Hepatocyte (in vitro differentiated cells): ENCODE measurements at regions not wholly inside any gene's neighbourhood (a gene's known extent, or its start where the extent isn't known, plus 50 kb on each side); places are given as distances from the start of the nearest gene placed in this dataset.

ENCODE experiments used
- DNase-seq: peaks from one replicate; pipeline ENCODE4 v3.0.0-alpha.2; 2016; ENCODE audit warnings: low spot score
- H2AFZ ChIP-seq: fragments of 200-600 bp; sonication (generic); 2 replicates; pipeline ENCODE4 v1.6.0; 2016; ENCODE audit warnings: antibody characterized with exemption, mild to moderate bottlenecking
- H3K27ac ChIP-seq: fragments of 200-600 bp; sonication (generic); 2 replicates; pipeline ENCODE4 v1.5.1; 2016; ENCODE audit warnings: mild to moderate bottlenecking
- H3K27me3 ChIP-seq: fragments of 200-600 bp; sonication (generic); 2 replicates; pipeline ENCODE4 v1.6.1; 2016
- H3K36me3 ChIP-seq: fragments of 200-600 bp; sonication (generic); replicated peaks from 2 replicates; pipeline ENCODE4 v1.5.1; 2016; ENCODE audit warnings: low read depth; ENCODE audit not compliant: insufficient read depth
- H3K4me1 ChIP-seq: fragments of 200-600 bp; sonication (generic); 2 replicates; pipeline ENCODE4 v1.5.1; 2016; ENCODE audit warnings: mild to moderate bottlenecking, moderate library complexity; ENCODE audit not compliant: insufficient read depth
- H3K4me2 ChIP-seq: fragments of 200-600 bp; sonication (generic); 2 replicates; pipeline ENCODE4 v1.6.0; 2016
- H3K4me3 ChIP-seq: fragments of 200-600 bp; sonication (generic); 2 replicates; pipeline ENCODE4 v1.5.1; 2016; ENCODE audit warnings: mild to moderate bottlenecking
- H3K79me2 ChIP-seq: fragments of 200-600 bp; sonication (generic); 2 replicates; pipeline ENCODE4 v1.6.0; 2017; ENCODE audit warnings: mild to moderate bottlenecking
- H3K9me2 ChIP-seq: fragments of 200-600 bp; sonication (generic); replicated peaks from 2 replicates; pipeline ENCODE4 v1.6.0; 2017; ENCODE audit warnings: mild to moderate bottlenecking; ENCODE audit not compliant: insufficient read depth
- H3K9me3 ChIP-seq: fragments of 200-600 bp; sonication (generic); 2 replicates; pipeline ENCODE4 v1.5.1; 2016; ENCODE audit warnings: low read depth, mild to moderate bottlenecking
- H4K20me1 ChIP-seq: fragments of 200-600 bp; sonication (generic); 2 replicates; pipeline ENCODE4 v1.6.0; 2016; ENCODE audit warnings: mild to moderate bottlenecking; ENCODE audit not compliant: insufficient read depth, poor library complexity, severe bottlenecking
- EZH2 ChIP-seq: fragments of 200-600 bp; sonication (generic); IDR thresholded peaks from 2 replicates; pipeline ENCODE4 v1.6.1; 2016; ENCODE audit warnings: antibody characterized with exemption, mild to moderate bottlenecking, borderline replicate concordance
- EZH2phosphoT487 ChIP-seq: fragments of 200-600 bp; sonication (generic); IDR thresholded peaks from one replicate; pipeline ENCODE4 v1.6.1; 2018; ENCODE audit warnings: antibody characterized with exemption, mild to moderate bottlenecking, low read depth, moderate library complexity; ENCODE audit not compliant: unreplicated experiment, severe bottlenecking
- WGBS: methylation state at CpG from one replicate; pipeline ENCODE4 v1.1.6; 2016; ENCODE audit warnings: low lambda C conversion rate; ENCODE audit errors: missing lambda C conversion rate; 5-methylcytosine and 5-hydroxymethylcytosine counted together
- TF ChIP-seq, protein P1 (sequence below): fragments of 200-600 bp; sonication (generic); IDR thresholded peaks from 2 replicates; pipeline ENCODE4 v1.5.1; 2016; ENCODE audit warnings: antibody characterized with exemption, mild to moderate bottlenecking; ENCODE audit not compliant: poor library complexity

DNA sequence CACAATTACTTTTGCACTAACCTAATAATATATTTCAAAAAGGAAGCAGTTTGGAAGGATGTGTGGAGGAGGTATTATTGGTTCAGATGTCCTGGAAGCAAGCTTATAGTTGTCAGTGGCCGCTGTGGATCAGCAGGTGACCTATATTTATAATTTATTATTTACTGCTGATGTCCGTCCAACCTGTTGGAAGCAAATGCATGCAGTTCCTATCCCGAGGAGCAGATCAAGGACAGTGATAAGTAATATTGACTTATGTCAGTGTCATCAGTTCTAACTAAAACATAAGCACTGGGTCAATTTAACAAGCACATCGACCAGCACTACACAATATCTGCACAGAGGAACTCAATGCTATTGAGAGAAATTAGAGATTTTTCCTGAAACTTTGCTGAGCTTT, 270.1 kb downstream of the BRINP2 start:
- no peaks in the 10 kb centered on the region for H3K36me3 ChIP-seq
- H3K4me2 ChIP-seq, result no peak overlapping the region
- H3K79me2 ChIP-seq, result no peaks in the 10 kb centered on the region
- no peaks in the 10 kb centered on the region for H4K20me1 ChIP-seq
- 76% methylated on average over 4 of the region's 4 CpGs for WGBS
- no peaks in the 10 kb centered on the region for H3K27me3 ChIP-seq
- no peaks in the 10 kb centered on the region for H3K9me2 ChIP-seq
- H3K4me1 ChIP-seq, result no peaks in the 10 kb centered on the region
- TF ChIP-seq EZH2, result no peak
- no peaks in the 10 kb centered on the region for H3K9me3 ChIP-seq
- H3K27ac ChIP-seq, result no peak overlapping the region
- no peak for DNase-seq
- H3K4me3 ChIP-seq, result no peak overlapping the region
- H2AFZ ChIP-seq, result no peak overlapping the region

DNA sequence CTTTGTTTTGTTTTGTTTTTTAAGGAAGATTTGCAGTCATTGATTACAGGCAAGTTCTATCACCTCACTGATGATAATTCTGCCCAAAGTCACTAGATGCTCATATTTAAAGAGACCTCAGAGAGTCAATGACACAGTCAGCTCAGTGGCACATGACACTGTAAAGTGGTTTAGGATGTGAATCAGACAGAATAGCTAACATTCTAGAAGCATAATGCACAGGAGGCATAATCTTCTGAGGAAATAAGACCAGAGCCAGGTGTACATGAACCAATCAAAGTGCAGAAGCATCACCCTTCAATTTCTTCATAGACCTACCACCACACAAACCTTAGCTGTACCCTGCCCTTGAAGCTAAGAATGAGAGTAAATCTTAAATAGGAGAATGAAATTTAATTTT, 268.5 kb downstream of the BRINP2 start:
- Histone ChIP-seq H4K20me1 (no peaks in the 10 kb centered on the region), H3K9me3 (no peaks in the 10 kb centered on the region), H3K4me2 (no peak overlapping the region), H3K36me3 (no peaks in the 10 kb centered on the region), H2AFZ (no peak overlapping the region), H3K4me1 (no peaks in the 10 kb centered on the region), H3K9me2 (no peaks in the 10 kb centered on the region), H3K27me3 (no peaks in the 10 kb centered on the region), H3K27ac (no peak overlapping the region), H3K4me3 (no peak overlapping the region), H3K79me2 (no peaks in the 10 kb centered on the region)
- TF ChIP-seq EZH2phosphoT487 (no peak), EZH2 (no peak)
- TF ChIP-seq, protein P1, sequence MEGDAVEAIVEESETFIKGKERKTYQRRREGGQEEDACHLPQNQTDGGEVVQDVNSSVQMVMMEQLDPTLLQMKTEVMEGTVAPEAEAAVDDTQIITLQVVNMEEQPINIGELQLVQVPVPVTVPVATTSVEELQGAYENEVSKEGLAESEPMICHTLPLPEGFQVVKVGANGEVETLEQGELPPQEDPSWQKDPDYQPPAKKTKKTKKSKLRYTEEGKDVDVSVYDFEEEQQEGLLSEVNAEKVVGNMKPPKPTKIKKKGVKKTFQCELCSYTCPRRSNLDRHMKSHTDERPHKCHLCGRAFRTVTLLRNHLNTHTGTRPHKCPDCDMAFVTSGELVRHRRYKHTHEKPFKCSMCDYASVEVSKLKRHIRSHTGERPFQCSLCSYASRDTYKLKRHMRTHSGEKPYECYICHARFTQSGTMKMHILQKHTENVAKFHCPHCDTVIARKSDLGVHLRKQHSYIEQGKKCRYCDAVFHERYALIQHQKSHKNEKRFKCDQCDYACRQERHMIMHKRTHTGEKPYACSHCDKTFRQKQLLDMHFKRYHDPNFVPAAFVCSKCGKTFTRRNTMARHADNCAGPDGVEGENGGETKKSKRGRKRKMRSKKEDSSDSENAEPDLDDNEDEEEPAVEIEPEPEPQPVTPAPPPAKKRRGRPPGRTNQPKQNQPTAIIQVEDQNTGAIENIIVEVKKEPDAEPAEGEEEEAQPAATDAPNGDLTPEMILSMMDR, result no peak
- DNase-seq, result no peak

DNA sequence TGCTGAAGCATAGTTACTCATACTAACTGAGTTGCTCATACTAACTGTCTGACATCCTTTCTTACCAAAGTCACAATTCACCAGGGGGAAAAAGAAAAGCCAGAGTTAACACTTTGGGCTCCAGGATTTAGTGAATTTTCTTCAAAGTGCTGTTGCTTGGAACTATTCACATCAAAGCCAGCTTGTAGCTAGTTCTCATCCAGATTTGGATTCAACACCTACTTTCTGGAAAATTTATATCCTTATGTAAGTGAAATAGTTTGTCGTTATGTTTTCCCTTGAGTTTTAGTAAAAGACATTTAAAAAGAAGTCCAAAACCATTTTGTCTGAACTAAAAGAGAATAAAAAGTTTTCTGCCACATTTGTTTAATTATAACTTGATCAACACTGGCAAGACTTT, 264.6 kb downstream of the BRINP2 start:
- no peaks in the 10 kb centered on the region for H3K4me1 ChIP-seq
- no peak overlapping the region for H3K4me2 ChIP-seq
- WGBS, result 92% methylated on average over 1 of the region's 1 CpG
- H3K4me3 ChIP-seq, result no peak overlapping the region
- H3K9me2 ChIP-seq, result no peaks in the 10 kb centered on the region
- H3K27me3 ChIP-seq, result no peaks in the 10 kb centered on the region
- no peak for DNase-seq
- TF ChIP-seq, protein P1, result no peak
- TF ChIP-seq EZH2 (no peak), EZH2phosphoT487 (no peak)
- no peaks in the 10 kb centered on the region for H4K20me1 ChIP-seq
- H3K9me3 ChIP-seq, result no peaks in the 10 kb centered on the region
- H2AFZ ChIP-seq, result no peak overlapping the region
- no peak overlapping the region for H3K27ac ChIP-seq
- no peaks in the 10 kb centered on the region for H3K36me3 ChIP-seq
- H3K79me2 ChIP-seq, result no peaks in the 10 kb centered on the region

DNA sequence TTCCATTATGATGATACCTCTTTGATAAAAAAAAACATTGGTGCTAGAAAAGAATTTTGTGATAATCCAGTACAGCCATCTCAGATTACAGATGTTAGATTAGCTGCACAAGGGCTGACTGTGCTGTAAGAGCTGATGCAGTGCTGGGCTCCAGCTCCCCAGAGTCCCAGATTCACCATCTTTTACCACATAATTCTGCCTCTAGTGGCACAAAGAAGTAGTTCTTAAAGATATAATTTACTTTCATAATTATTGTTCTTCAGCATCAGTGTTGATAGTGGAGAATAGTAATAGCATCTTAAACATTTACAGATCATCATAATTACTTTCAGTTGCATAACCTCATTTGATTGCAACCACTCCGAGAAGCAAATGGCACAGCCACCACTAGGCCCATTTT, 262.1 kb downstream of the BRINP2 start:
- Histone ChIP-seq H3K27me3 (no peaks in the 10 kb centered on the region), H2AFZ (no peak overlapping the region), H3K4me2 (no peak overlapping the region), H3K9me3 (no peaks in the 10 kb centered on the region), H3K4me1 (no peaks in the 10 kb centered on the region), H3K9me2 (no peaks in the 10 kb centered on the region), H3K79me2 (no peaks in the 10 kb centered on the region), H3K27ac (no peak overlapping the region), H3K36me3 (no peaks in the 10 kb centered on the region), H3K4me3 (no peak overlapping the region), H4K20me1 (no peaks in the 10 kb centered on the region)
- no peak for DNase-seq
- WGBS, result 100% methylated on average over 1 of the region's 1 CpG
- TF ChIP-seq, protein P1, result peak; percentile 9
- no peak for TF ChIP-seq EZH2
